ENCODE measurements at regions not wholly inside any gene's neighbourhood (a gene's known extent, or its start where the extent isn't known, plus 50 kb on each side); places are given as distances from the start of the nearest gene placed in this dataset.
"Not testable (repeated sequence)": the region's sequence is repeated elsewhere in the genome, so short reads cannot be mapped to it uniquely, and the experiment has no call there.

GRCh38 chrX:19243431-19243830 is 100.3 kb upstream of the PDHA1 start:
- H3K27me3 ChIP-seq (ENCODE audit: insufficient read depth, poor library complexity, severe bottlenecking): no peaks in the 10 kb centered on the region
- DNase-seq (ENCODE audit: low read depth in 1 of 2, low spot score in 1 of 2): no peak
- no peak overlapping the region for H3K27ac ChIP-seq (replicated peaks)
- TF ChIP-seq REST (IDR thresholded peaks at IDR 0.05; ENCODE audit: insufficient replicate concordance, low read depth): no peak
- H3K4me3 ChIP-seq (replicated peaks; ENCODE audit: insufficient read depth, low read length): no peak overlapping the region

- H3K27ac ChIP-seq (replicated peaks); H3K4me3 ChIP-seq (replicated peaks; ENCODE audit: insufficient read depth, low read length); H3K27me3 ChIP-seq (ENCODE audit: insufficient read depth, poor library complexity, severe bottlenecking): not testable (repeated sequence)
These were observed 98.8 kb upstream of the PDHA1 start for GRCh38 chrX:19244921-19245320.

GRCh38 chrX:19245711-19246269 is 97.9 kb upstream of the PDHA1 start:
- Histone ChIP-seq H3K27ac (replicated peaks) (no peak overlapping the region), H3K27me3 (ENCODE audit: insufficient read depth, poor library complexity, severe bottlenecking) (no peaks in the 10 kb centered on the region), H3K4me3 (replicated peaks; ENCODE audit: insufficient read depth, low read length) (no peak overlapping the region)
- no peak for DNase-seq (ENCODE audit: low read depth in 1 of 2, low spot score in 1 of 2)
- TF ChIP-seq CTCF (IDR thresholded peaks at IDR 0.05; ENCODE audit: insufficient read depth, low read length): no peak
- no peak for TF ChIP-seq SPI1 (IDR thresholded peaks at IDR 0.05; ENCODE audit: borderline replicate concordance, low read depth)
- TF ChIP-seq POLR2AphosphoS5 (IDR thresholded peaks at IDR 0.05; ENCODE audit: low read depth): no peak
- TF ChIP-seq GABPA (IDR thresholded peaks at IDR 0.05; ENCODE audit: low read depth): no peak
- no peak for TF ChIP-seq REST (IDR thresholded peaks at IDR 0.05; ENCODE audit: insufficient replicate concordance, low read depth)

More at GRCh38 chrX:19244921-19245320, 98.8 kb upstream of the PDHA1 start:
- not testable (repeated sequence) for DNase-seq (ENCODE audit: low read depth in 1 of 2, low spot score in 1 of 2)

- H3K27me3 ChIP-seq (ENCODE audit: insufficient read depth, poor library complexity, severe bottlenecking): peaks cover 3% of the 10 kb centered on the region
- no peak for DNase-seq (ENCODE audit: low read depth in 1 of 2, low spot score in 1 of 2)
- TF ChIP-seq SPI1 (IDR thresholded peaks at IDR 0.05; ENCODE audit: borderline replicate concordance, low read depth) (no peak), CTCF (IDR thresholded peaks at IDR 0.05; ENCODE audit: insufficient read depth, low read length) (no peak), GABPA (IDR thresholded peaks at IDR 0.05; ENCODE audit: low read depth) (no peak), REST (IDR thresholded peaks at IDR 0.05; ENCODE audit: insufficient replicate concordance, low read depth) (no peak), POLR2AphosphoS5 (IDR thresholded peaks at IDR 0.05; ENCODE audit: low read depth) (no peak)
- no peak overlapping the region for H3K27ac ChIP-seq (replicated peaks)
- H3K4me3 ChIP-seq (replicated peaks; ENCODE audit: insufficient read depth, low read length): no peak overlapping the region
These were observed 86.7 kb upstream of the PDHA1 start for GRCh38 chrX:19256986-19257385.

GRCh38 chrX:19261026-19261425 is 82.7 kb upstream of the PDHA1 start:
- not testable (repeated sequence) for H3K27me3 ChIP-seq (ENCODE audit: insufficient read depth, poor library complexity, severe bottlenecking); H3K27ac ChIP-seq (replicated peaks); H3K4me3 ChIP-seq (replicated peaks; ENCODE audit: insufficient read depth, low read length); DNase-seq (ENCODE audit: low read depth in 1 of 2, low spot score in 1 of 2)
